MG63 (cell line): ENCODE measurements at regions not wholly inside any gene's neighbourhood (a gene's known extent, or its start where the extent isn't known, plus 50 kb on each side); places are given as distances from the start of the nearest gene placed in this dataset.

Source experiments
- DNase-seq: peaks from one replicate; pipeline ENCODE4 v3.0.0-alpha.2; 2020
- H3K27me3 ChIP-seq: fragments of 250-450 bp; sonication (Bioruptor Pico); 2 replicates; pipeline ENCODE4 v1.5.1; 2020; ENCODE audit warnings: mild to moderate bottlenecking, moderate library complexity
- H3K36me3 ChIP-seq: fragments of 250-450 bp; sonication (Bioruptor Pico); 2 replicates; pipeline ENCODE4 v1.5.1; 2020; ENCODE audit warnings: mild to moderate bottlenecking, moderate library complexity
- H3K4me3 ChIP-seq: fragments of 250-450 bp; sonication (Bioruptor Pico); 2 replicates; pipeline ENCODE4 v1.5.1; 2020; ENCODE audit warnings: mild to moderate bottlenecking, moderate library complexity
- H3K9me3 ChIP-seq: fragments of 250-450 bp; sonication (Bioruptor Pico); 2 replicates; pipeline ENCODE4 v1.5.1; 2020; ENCODE audit warnings: mild to moderate bottlenecking, moderate library complexity

DNA sequence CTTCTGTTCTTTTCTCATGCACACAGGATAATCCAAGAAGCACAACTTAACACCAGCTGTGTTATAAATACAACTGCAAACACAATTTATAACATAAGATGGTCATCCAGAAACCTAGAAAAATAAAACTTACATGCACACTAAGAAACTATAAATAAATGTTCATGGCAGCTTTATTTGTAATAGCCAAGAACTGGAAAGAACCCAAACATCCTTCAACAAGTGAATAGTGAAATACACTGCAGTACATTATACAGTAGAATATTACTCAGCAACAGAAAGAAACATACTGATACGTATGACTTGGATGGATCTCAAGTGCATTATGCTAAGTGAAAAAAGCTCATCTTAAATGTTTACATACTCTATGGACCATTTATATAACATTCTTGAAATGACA, 132.7 kb downstream of the SPTSSA start:
- Histone ChIP-seq H3K9me3 (no peaks in the 10 kb centered on the region), H3K4me3 (no peak overlapping the region), H3K36me3 (no peaks in the 10 kb centered on the region), H3K27me3 (no peaks in the 10 kb centered on the region)
- DNase-seq: no peak

DNA sequence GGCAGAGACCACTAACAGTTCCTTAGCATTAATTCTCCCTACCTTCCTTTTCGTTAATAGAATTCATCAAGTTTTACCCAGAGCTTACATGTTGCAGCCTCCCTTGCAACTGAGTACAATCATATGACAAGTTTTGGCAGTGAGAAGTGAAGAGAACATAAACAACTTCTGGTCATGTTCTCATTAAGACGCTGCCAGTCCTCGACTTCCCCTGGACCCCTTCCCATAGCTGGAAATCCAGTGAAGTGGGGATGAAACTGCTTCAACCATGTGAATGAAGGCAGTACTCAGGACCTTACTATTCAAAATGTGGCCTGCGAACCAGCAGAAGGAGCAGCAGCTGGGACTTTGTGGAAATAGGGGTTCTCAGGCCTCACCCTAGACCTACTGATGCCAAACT, 133.9 kb downstream of the SPTSSA start:
- DNase-seq: no peak
- Histone ChIP-seq H3K27me3 (no peaks in the 10 kb centered on the region), H3K4me3 (no peak overlapping the region), H3K36me3 (no peaks in the 10 kb centered on the region), H3K9me3 (no peaks in the 10 kb centered on the region)

DNA sequence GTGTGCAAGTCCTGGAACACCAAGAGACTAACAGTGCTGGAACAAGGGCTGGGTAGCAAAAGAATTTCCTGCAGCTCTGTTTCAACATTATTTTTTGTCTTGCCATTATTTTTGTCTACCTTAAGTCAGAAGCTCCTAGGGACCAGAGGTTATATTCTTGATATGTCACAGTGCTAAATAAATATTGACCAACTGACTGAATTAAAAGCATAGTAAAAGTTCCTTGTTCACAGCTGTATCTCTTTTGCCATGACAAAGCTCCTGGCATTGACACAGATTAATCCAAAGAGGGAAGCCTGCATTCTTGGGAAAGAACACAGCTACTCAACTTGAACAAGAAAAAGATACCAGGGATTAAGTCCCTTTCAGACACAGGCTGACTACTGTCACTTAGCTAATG, 136.5 kb downstream of the SPTSSA start:
- H3K4me3 ChIP-seq: no peak overlapping the region
- H3K27me3 ChIP-seq: no peaks in the 10 kb centered on the region
- H3K9me3 ChIP-seq: no peaks in the 10 kb centered on the region
- no peaks in the 10 kb centered on the region for H3K36me3 ChIP-seq
- no peak for DNase-seq

DNA sequence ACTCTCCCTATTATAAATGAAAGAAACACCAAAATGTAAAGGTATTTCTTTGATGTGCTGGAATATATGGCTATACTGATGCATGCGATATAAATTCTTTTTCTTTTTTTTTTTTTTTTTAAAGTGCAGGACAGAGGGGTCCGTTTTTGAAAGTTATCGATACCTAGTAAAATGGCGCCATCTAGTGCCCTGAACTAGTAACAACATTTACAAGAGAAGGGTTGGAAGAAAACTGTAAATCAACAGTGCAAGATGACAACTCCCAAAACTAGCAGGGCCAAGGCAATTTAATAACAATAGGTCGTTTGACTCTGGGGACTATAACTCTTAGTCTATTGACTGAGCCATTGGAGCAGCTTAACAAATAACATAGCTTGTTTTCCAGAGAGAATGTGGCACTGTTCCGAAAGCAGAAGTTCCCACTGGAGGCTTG, 137.7 kb downstream of the SPTSSA start:
- Histone ChIP-seq H3K4me3 (no peak overlapping the region), H3K9me3 (no peaks in the 10 kb centered on the region), H3K36me3 (no peaks in the 10 kb centered on the region), H3K27me3 (no peaks in the 10 kb centered on the region)
- no peak for DNase-seq

DNA sequence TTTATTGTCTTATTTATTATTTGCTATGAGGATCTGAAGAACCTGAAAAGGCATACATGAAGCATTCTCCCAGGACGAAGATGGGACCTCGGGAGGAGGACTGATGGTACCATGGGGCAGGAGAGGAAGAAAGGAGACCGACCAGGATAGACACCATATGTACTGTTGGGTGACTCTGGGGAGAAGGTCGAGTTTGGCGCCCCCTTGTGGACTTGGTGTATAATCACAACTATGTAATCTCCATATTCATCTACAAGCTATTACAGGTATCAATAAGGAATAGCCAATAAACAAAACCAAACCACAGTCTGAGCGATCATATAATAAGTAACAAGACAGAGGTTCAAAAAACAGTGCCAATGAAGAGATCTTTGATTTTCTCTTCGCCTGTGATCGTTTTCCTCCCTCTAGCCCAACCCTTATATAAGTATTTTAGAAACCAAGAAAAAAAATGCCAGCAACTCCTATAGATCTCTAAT, 139.1 kb downstream of the SPTSSA start:
- DNase-seq: peak; percentile 18
- Histone ChIP-seq H3K9me3 (no peaks in the 10 kb centered on the region), H3K36me3 (no peaks in the 10 kb centered on the region), H3K27me3 (no peaks in the 10 kb centered on the region), H3K4me3 (no peak overlapping the region)

DNA sequence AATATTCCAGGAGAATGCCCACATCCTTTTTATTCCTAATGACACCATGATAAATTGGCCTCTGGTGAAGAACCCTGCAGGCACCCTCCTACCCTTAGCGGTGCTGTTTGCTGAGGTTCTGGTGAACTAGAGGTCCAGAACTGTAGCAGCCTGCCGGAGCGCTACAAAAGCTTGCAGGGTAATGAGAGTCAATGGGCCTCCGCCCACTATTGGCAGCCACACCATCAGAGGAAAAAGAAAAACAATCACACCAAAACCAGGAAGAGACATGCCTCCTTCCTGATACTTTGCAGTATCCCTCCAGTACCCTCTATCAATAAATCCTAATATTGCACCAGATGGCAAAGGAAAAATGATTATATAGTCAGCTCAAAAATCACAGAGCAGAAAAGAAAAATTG, 142.9 kb downstream of the SPTSSA start:
- Histone ChIP-seq H3K36me3 (no peaks in the 10 kb centered on the region), H3K9me3 (no peaks in the 10 kb centered on the region), H3K27me3 (no peaks in the 10 kb centered on the region), H3K4me3 (no peak overlapping the region)
- DNase-seq: no peak

DNA sequence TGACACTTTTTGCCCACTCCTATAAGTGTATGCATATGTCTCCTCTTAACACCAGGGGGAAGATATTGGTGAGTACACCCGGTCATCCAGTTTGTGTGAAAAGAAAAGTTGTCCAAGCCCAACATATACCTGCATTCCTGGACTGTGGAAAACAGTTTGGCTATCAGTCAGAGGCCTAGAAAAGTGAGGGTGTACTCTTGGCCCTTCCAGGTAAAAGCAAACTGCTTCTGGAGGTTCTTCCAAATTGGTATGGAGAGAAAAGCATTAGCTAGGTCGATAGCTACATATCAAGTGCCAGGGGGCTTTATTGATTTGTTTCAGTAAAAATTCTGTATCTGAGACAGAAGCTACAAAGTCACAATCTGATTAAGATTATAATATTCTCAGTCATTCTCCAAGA, 144.0 kb downstream of the SPTSSA start:
- Histone ChIP-seq H3K9me3 (no peaks in the 10 kb centered on the region), H3K36me3 (no peaks in the 10 kb centered on the region), H3K4me3 (no peak overlapping the region), H3K27me3 (no peaks in the 10 kb centered on the region)
- no peak for DNase-seq

DNA sequence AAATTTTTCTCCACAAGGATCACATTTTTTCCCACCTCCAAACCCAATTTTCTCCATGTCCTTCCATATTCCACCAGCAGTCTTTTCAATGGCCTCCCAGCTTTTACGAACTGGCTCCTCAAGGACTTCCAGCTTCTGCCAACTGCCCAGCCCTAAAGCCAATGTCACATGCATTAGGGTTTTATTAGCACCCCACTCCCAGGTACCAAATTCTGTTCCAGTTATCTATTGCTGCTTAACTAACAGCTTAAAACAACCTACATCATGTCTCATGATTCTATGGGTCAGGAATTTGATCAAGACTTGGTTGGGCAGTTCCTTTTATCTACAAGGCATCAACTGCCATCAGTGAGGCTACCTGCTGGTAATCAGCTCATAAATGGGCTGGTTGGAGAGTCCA, 151.3 kb downstream of the SPTSSA start:
- no peaks in the 10 kb centered on the region for H3K9me3 ChIP-seq
- 0 out of 2 replicates have a peak, but pooled peaks cover 2% of the 10 kb centered on the region for H3K27me3 ChIP-seq
- H3K36me3 ChIP-seq: no peaks in the 10 kb centered on the region
- DNase-seq: no peak
- no peak overlapping the region for H3K4me3 ChIP-seq

DNA sequence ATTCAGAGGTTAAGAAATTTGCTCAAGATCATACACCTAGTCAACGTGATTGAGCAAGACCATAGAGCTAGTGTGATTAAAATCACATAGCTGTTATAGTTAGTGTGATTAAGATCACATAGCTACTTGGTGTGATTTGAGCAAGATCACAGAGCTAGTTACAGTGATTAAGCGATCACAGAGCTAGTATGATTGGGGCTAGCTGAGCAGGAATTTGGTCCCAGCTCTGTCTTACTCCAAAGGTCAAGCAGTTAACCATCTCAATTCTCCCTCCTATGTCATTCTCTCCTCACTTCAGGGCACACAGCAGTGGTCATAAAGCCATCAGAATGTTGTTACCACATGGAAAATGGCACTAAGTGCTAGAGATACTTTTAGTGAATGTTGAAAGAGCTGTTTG, 158.2 kb downstream of the SPTSSA start:
- Histone ChIP-seq H3K9me3 (no peaks in the 10 kb centered on the region), H3K36me3 (no peaks in the 10 kb centered on the region), H3K4me3 (no peak overlapping the region), H3K27me3 (no peaks in the 10 kb centered on the region)
- DNase-seq: no peak

DNA sequence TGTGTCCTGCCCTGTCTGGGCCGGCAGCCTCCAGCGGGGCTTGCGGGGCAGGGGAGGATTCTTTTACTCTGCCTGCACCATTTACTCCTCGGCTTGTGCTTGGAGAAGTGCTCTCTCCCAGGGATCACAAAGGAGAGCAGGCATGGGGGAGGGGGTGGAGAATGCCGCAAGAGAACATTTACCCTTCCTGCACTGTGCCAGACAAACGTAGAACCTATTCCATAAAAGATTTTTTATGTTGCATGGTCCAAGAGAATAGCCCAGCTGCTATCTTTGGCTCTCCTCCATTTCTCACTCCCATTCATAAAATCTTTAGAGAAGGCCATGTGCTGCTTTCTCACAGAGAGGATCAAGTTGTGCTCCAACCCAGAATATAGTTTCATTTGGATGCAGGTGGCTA, 159.4 kb downstream of the SPTSSA start:
- no peak for DNase-seq
- H3K4me3 ChIP-seq: no peak overlapping the region
- H3K36me3 ChIP-seq: no peaks in the 10 kb centered on the region
- no peaks in the 10 kb centered on the region for H3K9me3 ChIP-seq
- no peaks in the 10 kb centered on the region for H3K27me3 ChIP-seq

DNA sequence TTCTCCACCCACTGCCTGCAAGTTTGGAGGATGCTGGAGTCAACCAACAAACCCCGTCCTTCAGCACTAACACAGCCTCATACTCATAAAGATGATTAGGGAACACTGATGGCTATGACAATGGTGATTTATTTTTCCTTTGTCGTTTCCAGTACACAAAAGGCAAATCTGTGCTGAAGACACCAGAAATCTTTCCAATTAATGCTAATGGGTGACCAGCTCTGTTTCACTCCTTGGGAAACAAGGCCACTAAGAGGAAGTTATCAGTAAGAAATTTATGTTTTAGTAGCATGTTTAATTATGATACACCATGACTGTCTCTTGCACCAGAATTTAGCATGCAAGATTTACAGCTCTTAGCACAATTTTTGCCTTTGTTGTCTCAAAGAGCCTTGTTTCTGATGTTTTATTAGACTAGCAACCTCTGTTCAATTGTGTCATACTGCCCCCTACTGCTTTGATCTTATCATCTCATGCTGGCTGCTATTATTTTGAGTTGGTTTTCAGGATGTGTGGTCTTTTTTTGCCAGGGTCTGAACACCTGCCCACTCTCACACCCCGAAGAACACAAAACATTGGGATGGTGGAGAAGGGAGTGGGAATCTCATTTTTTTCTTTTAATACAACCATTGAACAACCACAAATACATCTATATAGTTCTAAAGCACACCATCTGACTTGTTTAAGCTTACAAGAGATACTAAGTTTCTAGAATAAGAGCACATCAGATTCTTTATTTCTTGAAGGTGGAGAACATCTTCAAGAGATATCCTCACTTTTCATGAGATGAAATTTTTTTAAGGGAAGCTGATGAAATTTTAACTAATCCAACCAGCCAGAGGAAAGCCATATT, 160.9 kb downstream of the SPTSSA start:
- no peaks in the 10 kb centered on the region for H3K9me3 ChIP-seq
- no peaks in the 10 kb centered on the region for H3K36me3 ChIP-seq
- DNase-seq: no peak
- H3K27me3 ChIP-seq: no peaks in the 10 kb centered on the region
- no peak overlapping the region for H3K4me3 ChIP-seq

DNA sequence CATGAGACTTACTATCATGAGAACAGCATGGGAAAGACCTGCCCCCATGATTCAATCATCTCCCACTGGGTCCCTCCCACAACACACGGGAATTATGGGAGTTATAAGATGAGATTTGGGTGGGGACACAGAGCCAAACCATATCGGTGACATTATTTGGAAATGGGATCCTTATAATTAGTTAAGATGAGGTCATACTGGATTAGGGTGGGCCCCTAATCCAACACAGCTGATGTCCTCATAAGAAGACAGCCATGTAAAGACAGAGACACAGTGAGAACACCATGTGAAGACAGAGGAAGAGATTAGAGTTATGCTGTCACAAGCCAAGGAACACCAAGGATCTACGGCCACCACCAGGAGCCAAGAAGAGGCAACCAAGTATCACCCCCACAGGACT, 161.7 kb downstream of the SPTSSA start:
- Histone ChIP-seq H3K27me3 (no peaks in the 10 kb centered on the region), H3K4me3 (no peak overlapping the region), H3K36me3 (no peaks in the 10 kb centered on the region), H3K9me3 (no peaks in the 10 kb centered on the region)
- DNase-seq: no peak

DNA sequence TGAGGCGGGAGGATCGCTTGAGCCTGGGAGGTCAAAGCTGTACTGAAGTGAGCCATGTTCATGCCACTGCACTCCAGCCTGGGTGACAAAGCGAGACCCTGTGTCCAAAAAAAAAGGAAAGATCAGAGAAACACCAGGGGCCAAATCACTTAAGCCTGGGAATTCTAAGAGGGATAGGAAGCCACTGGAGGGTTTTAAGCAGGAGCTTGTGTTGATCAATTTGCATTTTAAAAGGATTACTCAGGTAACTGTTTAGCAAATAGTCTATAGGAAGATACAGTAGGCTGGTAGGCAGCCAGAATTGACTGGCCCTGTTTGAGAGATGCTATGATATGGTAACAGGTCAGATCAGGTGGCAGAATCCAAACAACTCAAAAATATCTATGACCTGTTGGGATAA, 162.7 kb downstream of the SPTSSA start:
- Histone ChIP-seq H3K4me3 (no peak overlapping the region), H3K36me3 (no peaks in the 10 kb centered on the region), H3K9me3 (no peaks in the 10 kb centered on the region), H3K27me3 (no peaks in the 10 kb centered on the region)
- no peak for DNase-seq

DNA sequence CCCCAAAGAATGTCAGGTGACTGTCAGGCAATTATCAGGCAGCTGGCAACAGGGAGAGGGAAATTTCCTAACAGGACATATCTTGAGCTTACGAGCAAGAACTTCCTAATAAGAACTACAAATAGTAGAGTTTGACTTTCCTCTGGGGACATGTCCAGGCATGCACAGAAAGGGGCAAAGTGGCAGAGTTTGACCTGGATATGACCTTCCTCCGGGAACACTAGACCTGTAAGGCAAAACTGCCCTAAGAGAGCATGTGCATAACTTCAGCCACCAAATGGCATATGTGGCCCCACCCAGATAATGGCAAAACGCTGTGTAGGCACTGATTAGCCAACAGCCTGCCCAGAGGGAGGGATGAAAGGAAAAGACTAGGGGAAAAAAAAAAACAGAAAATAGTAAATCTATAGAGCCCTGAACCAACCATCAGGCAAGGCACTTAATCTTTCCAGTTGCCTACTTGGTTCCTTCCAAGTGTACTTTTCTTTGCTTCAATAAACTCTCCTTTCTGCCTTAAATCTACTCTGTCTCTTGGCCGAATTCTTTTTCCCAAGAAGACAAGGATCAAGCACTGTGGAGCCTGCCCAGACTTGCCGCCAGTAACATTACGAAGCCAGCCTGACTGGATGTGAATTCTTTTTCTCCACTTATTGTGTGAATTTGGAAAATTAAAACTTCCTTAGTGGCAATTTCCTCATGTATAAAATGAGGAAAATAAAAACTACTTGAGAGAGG, 164.1 kb downstream of the SPTSSA start:
- Histone ChIP-seq H3K36me3 (no peaks in the 10 kb centered on the region), H3K9me3 (no peaks in the 10 kb centered on the region), H3K27me3 (no peaks in the 10 kb centered on the region), H3K4me3 (no peak overlapping the region)
- DNase-seq: no peak

DNA sequence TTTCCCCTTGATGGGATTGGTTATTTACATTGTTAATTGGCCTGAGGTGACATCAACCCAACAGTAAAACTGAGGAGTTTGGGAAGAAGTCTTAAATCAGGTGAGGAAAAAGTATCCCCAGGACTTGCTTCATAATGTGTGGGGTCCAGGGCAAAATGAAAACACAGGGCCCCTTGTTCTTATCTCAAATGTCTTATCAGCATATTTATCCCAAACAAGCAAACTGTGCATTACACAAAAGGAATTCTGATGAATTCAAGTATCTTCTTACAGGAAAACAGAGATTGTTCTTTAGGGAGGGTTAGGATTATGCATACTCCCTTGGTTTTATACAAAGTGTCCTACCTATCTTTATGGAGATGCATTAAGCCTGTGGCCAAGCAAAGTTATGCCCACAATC, 178.4 kb downstream of the SPTSSA start:
- Histone ChIP-seq H3K36me3 (no peaks in the 10 kb centered on the region), H3K9me3 (no peaks in the 10 kb centered on the region), H3K4me3 (no peak overlapping the region), H3K27me3 (no peaks in the 10 kb centered on the region)
- DNase-seq: no peak

DNA sequence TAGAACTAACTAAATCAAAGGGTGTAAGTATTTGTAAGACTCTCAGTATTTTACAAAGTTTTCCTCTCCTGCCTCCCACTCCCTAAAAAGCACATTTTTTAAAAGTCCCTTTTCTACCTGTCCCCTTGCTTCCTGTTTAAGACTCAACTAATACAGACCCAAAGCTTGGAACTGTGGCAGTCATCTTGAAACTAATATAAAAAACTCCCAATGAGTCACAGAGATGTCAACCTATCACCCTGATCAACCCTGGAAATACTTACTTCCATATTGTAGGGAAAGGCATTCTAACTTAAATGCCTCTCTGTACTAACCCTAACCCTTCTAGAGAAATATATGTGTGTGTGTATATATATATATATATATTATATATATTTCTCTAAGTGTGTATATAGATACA, 184.8 kb downstream of the SPTSSA start:
- H3K36me3 ChIP-seq: no peaks in the 10 kb centered on the region
- no peak overlapping the region for H3K4me3 ChIP-seq
- DNase-seq: no peak
- H3K27me3 ChIP-seq: no peaks in the 10 kb centered on the region
- H3K9me3 ChIP-seq: no peaks in the 10 kb centered on the region

DNA sequence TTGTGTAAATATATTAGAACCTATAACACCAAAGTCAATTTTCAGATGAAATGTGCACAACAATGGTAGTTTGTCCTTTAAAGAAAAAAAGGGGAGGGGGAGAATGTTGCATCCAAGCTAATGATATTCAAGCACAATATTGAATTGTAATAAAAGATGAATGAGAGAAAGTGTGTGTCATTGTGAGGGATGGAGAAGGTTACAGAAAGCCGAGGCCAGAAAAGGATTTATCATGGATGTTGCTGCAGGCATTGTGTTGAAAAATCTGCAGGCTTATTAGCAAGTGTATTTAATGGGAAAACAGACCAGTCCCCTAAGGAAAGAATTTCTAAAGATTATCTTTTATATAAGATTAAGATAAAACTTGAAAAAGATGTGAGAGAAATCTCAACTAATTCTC, 186.5 kb downstream of the SPTSSA start:
- no peaks in the 10 kb centered on the region for H3K27me3 ChIP-seq

DNA sequence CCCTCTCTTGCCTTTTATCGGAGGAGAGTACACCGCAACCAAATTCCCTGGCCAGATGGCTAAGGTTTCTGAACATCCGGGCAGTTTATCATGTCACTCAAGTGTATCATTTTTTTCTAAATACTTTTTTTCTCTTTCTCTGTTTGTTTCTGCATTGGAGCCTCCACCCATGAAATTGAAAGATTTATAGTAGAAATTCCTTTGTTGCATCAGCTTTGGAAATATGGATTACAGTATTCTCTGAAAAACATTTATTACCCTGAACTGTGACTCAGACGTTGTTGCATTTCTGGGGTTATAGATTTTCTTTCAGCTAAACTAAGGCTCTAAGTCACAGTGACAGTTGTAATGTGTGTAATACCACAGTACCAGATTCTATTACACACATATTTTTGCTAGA, 187.0 kb downstream of the SPTSSA start:
- no peaks in the 10 kb centered on the region for H3K9me3 ChIP-seq
- DNase-seq: no peak
- H3K36me3 ChIP-seq: no peaks in the 10 kb centered on the region
- H3K27me3 ChIP-seq: no peaks in the 10 kb centered on the region
- H3K4me3 ChIP-seq: no peak overlapping the region

More for the DNA sequence above, 186.5 kb downstream of the SPTSSA start:
- no peaks in the 10 kb centered on the region for H3K36me3 ChIP-seq
- no peak for DNase-seq
- no peaks in the 10 kb centered on the region for H3K9me3 ChIP-seq
- H3K4me3 ChIP-seq: no peak overlapping the region
